GM12864 (cell line): ENCODE measurements at regions not wholly inside any gene's neighbourhood (a gene's known extent, or its start where the extent isn't known, plus 50 kb on each side); places are given as distances from the start of the nearest gene placed in this dataset.

Experiments used
- DNase-seq: peaks from one replicate; pipeline ENCODE4 v3.0.0-alpha.2; 2011; ENCODE audit warnings: low read depth
- H3K4me3 ChIP-seq: 2 replicates; pipeline ENCODE4 v1.5.1; 2011; ENCODE audit warnings: mild to moderate bottlenecking, low read depth, low read length, control low read depth
- CTCF ChIP-seq: IDR thresholded peaks from 2 replicates; pipeline ENCODE4 v1.5.1; 2011; ENCODE audit warnings: low read depth, mild to moderate bottlenecking, moderate library complexity, low read length, control low read depth, inconsistent platforms; ENCODE audit errors: missing control alignments

GRCh38 chr9:73906671-73907070 is 590.5 kb upstream of the RORB start:
- no peak for TF ChIP-seq CTCF
- DNase-seq = no peak
- no peak overlapping the region for H3K4me3 ChIP-seq

DNA sequence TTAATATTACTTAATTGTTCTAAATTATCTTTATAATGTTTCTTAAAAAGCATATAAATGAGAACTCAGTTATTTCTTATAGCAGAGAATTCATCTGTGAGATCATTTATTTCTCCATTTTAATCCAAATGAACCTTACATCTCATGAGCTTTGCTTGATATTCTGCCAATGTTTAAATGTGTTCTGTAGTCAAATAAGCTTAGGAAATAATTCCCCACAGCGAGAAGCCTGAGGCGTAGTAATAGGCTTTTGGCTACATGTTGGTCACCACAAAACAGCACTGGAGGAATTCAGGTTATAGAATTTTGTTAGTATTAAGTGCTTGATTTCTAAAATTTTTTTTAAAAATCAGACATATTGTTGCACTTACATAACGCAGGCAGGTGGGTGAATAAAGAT is 585.3 kb upstream of the RORB start:
- no peak for DNase-seq
- no peak overlapping the region for H3K4me3 ChIP-seq
- TF ChIP-seq CTCF = no peak

DNA sequence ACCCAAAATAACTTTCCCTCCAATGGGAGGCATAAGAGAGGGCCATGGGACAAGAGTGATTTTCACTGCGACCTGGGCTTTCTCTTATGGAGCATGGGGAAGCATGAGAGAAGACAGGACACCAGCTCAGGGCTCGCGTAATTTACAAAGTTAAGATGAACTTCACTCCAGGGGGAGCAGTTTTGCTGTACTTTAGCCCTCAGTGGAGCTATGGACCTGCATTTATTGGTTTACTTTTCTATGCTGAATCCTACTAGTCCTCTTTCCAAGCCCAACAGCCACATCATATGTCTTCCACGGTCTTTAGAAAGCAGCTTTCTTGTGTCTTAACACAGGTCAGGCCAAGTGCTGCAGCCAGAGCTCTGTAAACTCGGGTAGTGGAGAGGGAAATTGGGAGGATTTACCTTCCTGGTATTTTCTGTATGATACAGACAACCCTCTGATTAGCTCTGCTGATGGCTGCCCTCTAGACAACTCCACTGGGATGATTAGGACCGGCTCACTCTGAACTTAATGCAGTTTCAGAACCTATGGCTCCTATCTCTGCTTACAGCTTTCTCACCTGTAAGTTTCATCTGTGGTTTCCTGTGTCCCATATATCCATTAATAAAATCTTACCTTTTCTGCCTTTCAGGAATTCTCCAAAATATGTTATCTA is 581.0 kb upstream of the RORB start:
- H3K4me3 ChIP-seq = no peak overlapping the region
- DNase-seq = no peak
- TF ChIP-seq CTCF = no peak

DNA sequence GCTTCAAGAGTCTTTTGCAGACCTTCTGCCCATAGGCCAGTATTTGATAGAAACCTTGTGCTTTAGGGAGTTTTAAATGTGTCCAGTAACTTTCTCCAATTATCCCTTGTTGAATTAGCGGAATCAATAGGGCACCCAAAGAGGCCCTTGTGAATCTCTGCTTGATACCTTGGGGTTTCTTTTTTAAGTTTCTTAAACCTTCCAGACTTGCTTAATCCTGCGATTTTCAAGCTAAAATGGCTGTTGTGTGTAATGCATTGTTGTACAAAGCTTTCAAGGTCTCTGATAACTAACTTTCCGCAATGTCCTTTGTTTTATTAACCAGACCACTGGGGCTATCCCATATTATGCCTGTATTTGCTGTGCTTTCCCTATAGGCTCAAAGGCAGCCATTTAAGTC is 577.4 kb upstream of the RORB start:
- no peak for DNase-seq
- TF ChIP-seq CTCF = no peak
- no peak overlapping the region for H3K4me3 ChIP-seq

DNA sequence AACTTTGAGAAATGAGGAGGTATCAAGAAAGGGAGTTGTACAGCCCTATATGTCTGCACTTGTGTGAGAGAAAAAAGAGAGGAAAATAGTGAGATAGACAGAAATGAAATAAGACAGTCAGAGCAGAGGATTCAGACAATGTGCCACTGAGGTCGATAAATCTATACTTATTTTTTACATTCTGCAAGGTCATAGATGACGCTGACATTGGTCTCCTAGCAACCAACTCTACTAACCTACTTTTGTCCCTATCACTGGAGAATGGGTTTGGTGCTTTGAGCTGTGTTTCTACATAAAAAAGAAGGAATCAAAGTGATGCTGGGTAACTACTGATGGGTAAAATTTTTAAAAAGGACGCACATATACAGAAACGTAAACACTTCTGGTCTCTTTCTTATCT is 573.3 kb upstream of the RORB start:
- H3K4me3 ChIP-seq = no peak overlapping the region
- TF ChIP-seq CTCF = no peak
- no peak for DNase-seq

DNA sequence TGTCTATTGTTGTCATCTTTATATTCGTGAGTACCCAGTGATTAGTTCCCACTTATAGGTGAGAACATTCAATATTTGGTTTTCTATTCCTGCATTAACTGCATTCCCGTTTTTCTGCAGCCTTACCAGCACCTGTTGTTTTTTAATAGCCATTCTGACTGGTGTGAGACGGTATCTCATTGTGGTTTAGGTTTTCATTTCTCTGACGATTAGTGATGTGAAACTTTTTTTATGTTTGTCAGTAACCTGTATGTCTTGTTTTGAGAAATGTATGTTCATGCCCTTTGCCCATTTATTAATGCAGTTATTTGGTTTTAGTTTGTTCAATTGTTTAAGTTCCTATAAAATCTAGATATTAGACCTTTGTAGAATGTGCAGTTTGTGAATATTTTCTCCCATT is 546.0 kb upstream of the RORB start:
- no peak for DNase-seq
- no peak for TF ChIP-seq CTCF
- no peak overlapping the region for H3K4me3 ChIP-seq

GRCh38 chr9:73962792-73963191 is 534.3 kb upstream of the RORB start:
- no peak overlapping the region for H3K4me3 ChIP-seq
- DNase-seq = no peak
- no peak for TF ChIP-seq CTCF
